HCT116 (cell line): ENCODE measurements at regions not wholly inside any gene's neighbourhood (a gene's known extent, or its start where the extent isn't known, plus 50 kb on each side); places are given as distances from the start of the nearest gene placed in this dataset.

Source experiments
- ATAC-seq: fragments of 200-7000 bp; cut with Tn5 transposase; 2 replicates; pipeline ENCODE4 v1.9.1; 2020; ENCODE audit warnings: mild to moderate bottlenecking, moderate library complexity
- BruUV-seq: library from RNA; stranded (reverse); fragments of 400-500 nt; replicated peaks from 2 replicates; lab custom pipeline; 2021; lab: Mats Ljungman, UMichigan
- CTCF ChIA-PET: fragments of 300-600 bp; sonication (Branson Sonifier 250); formaldehyde crosslinking; loops from one replicate; lab custom pipeline; 2021; ENCODE audit warnings: antibody characterized with exemption; lab: Charles Lee
- POLR2A ChIA-PET: fragments of 300-600, 350-600 bp; sonication (Branson Sonifier 250); formaldehyde crosslinking; loops from one replicate; lab custom pipeline; 2021; ENCODE audit warnings: antibody characterized with exemption; lab: Charles Lee
- RAD21 ChIA-PET, 2 experiments: fragments of 300-600 bp; sonication (Branson Sonifier 250); formaldehyde crosslinking; loops; one replicate each; lab custom pipeline; 2023; ENCODE audit warnings: low total read pairs in 2 of 2; ENCODE audit not compliant: uncharacterized antibody in 2 of 2, unreplicated experiment in 2 of 2, low non-redundant PET in 1 of 2; lab: Charles Lee
- DNase-seq: peaks from one replicate; pipeline ENCODE4 v3.0.0-alpha.2; 2010; ENCODE audit warnings: low read depth, low spot score
- H2AFZ ChIP-seq: fragments of 200-600 bp; shearing (Covaris generic), sonication (generic); 2 replicates; pipeline ENCODE4 v1.6.1; 2017; ENCODE audit warnings: low read depth, mixed run types, mixed read lengths, antibody characterized with exemption, low read length; ENCODE audit not compliant: poor library complexity, severe bottlenecking
- H3K27ac ChIP-seq: 2 replicates; pipeline ENCODE4 v1.5.1; 2012; ENCODE audit warnings: low read depth, low read length
- H3K27me3 ChIP-seq: fragments of 200-600 bp; sonication (generic); 2 replicates; pipeline ENCODE4 v1.6.1; 2016; ENCODE audit warnings: mixed run types, low read length, mixed read lengths; ENCODE audit not compliant: insufficient read depth
- H3K36me3 ChIP-seq, 2 experiments: fragments of 200-500 bp in 1 of 2; fragments of 200-600 bp in 1 of 2; sonication (Bioruptor generic) in 1 of 2; sonication (generic) in 1 of 2; 2 replicates each; pipeline versions ENCODE4 v1.5.1 to v1.6.1; 2014 to 2016; ENCODE audit warnings: low read length in 2 of 2, inconsistent platforms in 1 of 2, mixed read lengths in 1 of 2, mixed run types in 1 of 2; ENCODE audit not compliant: insufficient read depth in 2 of 2, control insufficient read depth in 1 of 2
- H3K4me1 ChIP-seq, 2 experiments: fragments of 200-600 bp in 1 of 2; sonication (generic) in 1 of 2; 2 replicates each; pipeline versions ENCODE4 v1.5.1 to v1.6.1; 2012 to 2017; ENCODE audit warnings: low read length in 2 of 2, inconsistent platforms in 1 of 2, mild to moderate bottlenecking in 1 of 2, mixed read lengths in 1 of 2, mixed run types in 1 of 2, moderate library complexity in 1 of 2; ENCODE audit not compliant: insufficient read depth in 2 of 2, control insufficient read depth in 1 of 2
- H3K4me2 ChIP-seq: fragments of 200-600 bp; sonication (generic); 2 replicates; pipeline ENCODE4 v1.6.1; 2017; ENCODE audit warnings: mixed run types, low read length, mixed read lengths
- H3K4me3 ChIP-seq, 2 experiments: fragments of 200-600 bp in 1 of 2; sonication (generic) in 1 of 2; replicated peaks in 1 of 2; 2 replicates each; pipeline ENCODE4 v1.5.1; 2011 to 2016; ENCODE audit warnings: low read length in 2 of 2, control low read depth in 1 of 2, low read depth in 1 of 2, mild to moderate bottlenecking in 1 of 2, mixed read lengths in 1 of 2, mixed run types in 1 of 2
- H3K79me2 ChIP-seq: fragments of 200-600 bp; sonication (generic); 2 replicates; pipeline ENCODE4 v1.6.1; 2017; ENCODE audit warnings: mild to moderate bottlenecking, mixed run types, low read length, moderate library complexity, mixed read lengths; ENCODE audit not compliant: insufficient read depth
- H3K9ac ChIP-seq: fragments of 200-600 bp; sonication (generic); 2 replicates; pipeline ENCODE4 v1.6.1; 2016; ENCODE audit warnings: low read length, mixed read lengths
- H3K9me2 ChIP-seq: fragments of 200-600 bp; sonication (generic), shearing (Covaris generic); 2 replicates; pipeline ENCODE4 v1.6.1; 2017; ENCODE audit warnings: mixed run types, mild to moderate bottlenecking, moderate library complexity; ENCODE audit not compliant: insufficient read depth
- H3K9me3 ChIP-seq, 2 experiments: fragments of 200-500 bp in 1 of 2; fragments of 200-600 bp in 1 of 2; sonication (Bioruptor generic) in 1 of 2; sonication (generic) in 1 of 2; 2 replicates each; pipeline ENCODE4 v1.6.1; 2014 to 2017; ENCODE audit warnings: low read length in 2 of 2, mixed read lengths in 2 of 2, inconsistent platforms in 1 of 2, low read depth in 1 of 2, mild to moderate bottlenecking in 1 of 2, mixed run types in 1 of 2, moderate library complexity in 1 of 2; ENCODE audit not compliant: control insufficient read depth in 1 of 2, insufficient read depth in 1 of 2
- H4K20me1 ChIP-seq: fragments of 200-600 bp; sonication (generic), shearing (Covaris generic); 2 replicates; pipeline ENCODE4 v1.6.1; 2017; ENCODE audit warnings: mixed run types, mild to moderate bottlenecking, moderate library complexity; ENCODE audit not compliant: insufficient read depth
- CBX3 ChIP-seq: IDR thresholded peaks from 2 replicates; pipeline ENCODE4 v1.6.1; 2012; ENCODE audit warnings: low read depth
- CEBPB ChIP-seq: IDR thresholded peaks from 2 replicates; pipeline ENCODE4 v1.6.1; 2012; ENCODE audit warnings: low read depth
- EGR1 ChIP-seq: IDR thresholded peaks from 2 replicates; pipeline ENCODE4 v1.6.1; 2012; ENCODE audit warnings: low read depth
- ELF1 ChIP-seq: IDR thresholded peaks from 2 replicates; pipeline ENCODE4 v1.6.1; 2012; ENCODE audit warnings: low read depth, borderline replicate concordance
- FOSL1 ChIP-seq: IDR thresholded peaks from 2 replicates; pipeline ENCODE4 v1.6.1; 2012; ENCODE audit warnings: low read depth
- JUND ChIP-seq: IDR thresholded peaks from 2 replicates; pipeline ENCODE4 v1.6.1; 2012
- MAX ChIP-seq: IDR thresholded peaks from 2 replicates; pipeline ENCODE4 v1.6.1; 2012
- POLR2A ChIP-seq: IDR thresholded peaks from 2 replicates; pipeline ENCODE4 v1.7.0; 2011; ENCODE audit warnings: borderline replicate concordance; ENCODE audit not compliant: insufficient read depth, insufficient read length; ENCODE audit errors: extremely low read depth
- POLR2AphosphoS5 ChIP-seq: IDR thresholded peaks from 2 replicates; pipeline ENCODE4 v1.6.1; 2011; ENCODE audit warnings: mild to moderate bottlenecking, low read depth, low read length, moderate library complexity
- RAD21 ChIP-seq: IDR thresholded peaks from 2 replicates; pipeline ENCODE4 v1.6.1; 2012; ENCODE audit warnings: low read depth, mild to moderate bottlenecking
- REST ChIP-seq: IDR thresholded peaks from 2 replicates; pipeline ENCODE4 v1.6.1; 2012; ENCODE audit warnings: low read depth
- SP1 ChIP-seq: IDR thresholded peaks from 2 replicates; pipeline ENCODE4 v1.6.1; 2012; ENCODE audit warnings: low read depth
- YY1 ChIP-seq: IDR thresholded peaks from 2 replicates; pipeline ENCODE4 v1.6.1; 2011; ENCODE audit warnings: low read length, low read depth, moderate library complexity, mild to moderate bottlenecking; ENCODE audit not compliant: insufficient replicate concordance; ENCODE audit errors: extremely low read depth
- ZBTB33 ChIP-seq: IDR thresholded peaks from 2 replicates; pipeline ENCODE4 v1.6.1; 2011; ENCODE audit warnings: mild to moderate bottlenecking, low read length, moderate library complexity; ENCODE audit not compliant: insufficient replicate concordance; ENCODE audit errors: extremely low read depth
- ZFX ChIP-seq: fragments of 450-650 bp; IDR thresholded peaks from 2 replicates; pipeline ENCODE4 v1.6.1; 2017
- ZNF274 ChIP-seq: fragments of 200-500 bp; sonication (Bioruptor generic); IDR thresholded peaks from 2 replicates; pipeline ENCODE4 v1.6.1; 2014; ENCODE audit warnings: mild to moderate bottlenecking, low read depth, low read length, inconsistent platforms
- intact Hi-C: fragments of 100-400 bp; cut with micrococcal nuclease; formaldehyde crosslinking; loops from 2 replicates; pipeline ENCODE4 v1.10.0; 2022

- H3K9ac ChIP-seq, result no peak overlapping the region
- H3K9me3 ChIP-seq, result 0 out of 4 replicates have a peak, but pooled peaks cover 0 to 4% of the 10 kb centered on the region in 2 experiments
- H3K9me2 ChIP-seq, result no peaks in the 10 kb centered on the region
- no peak overlapping the region for H3K4me2 ChIP-seq
- H4K20me1 ChIP-seq, result no peaks in the 10 kb centered on the region
- H3K27me3 ChIP-seq, result no peaks in the 10 kb centered on the region
- CTCF ChIA-PET, result no interaction called here
- no peak for TF ChIP-seq MAX
- no peak for TF ChIP-seq CBX3
- TF ChIP-seq ZBTB33, result no peak
- TF ChIP-seq ZNF274, result no peak
- no peak for TF ChIP-seq ELF1
- TF ChIP-seq REST, result no peak
- no peak for TF ChIP-seq ZFX
- no peak for TF ChIP-seq YY1
- TF ChIP-seq JUND, result no peak
- no peak for TF ChIP-seq RAD21
- no peak for TF ChIP-seq POLR2AphosphoS5
- no peak for TF ChIP-seq FOSL1
- no peak for TF ChIP-seq SP1
- no peak for TF ChIP-seq EGR1
- TF ChIP-seq CEBPB, result no peak
- no peak for TF ChIP-seq POLR2A
- RAD21 ChIA-PET, result no interaction called here
- intact Hi-C loops, result no loop called here
- no peak overlapping the region for H3K27ac ChIP-seq
- no peak overlapping the region for H2AFZ ChIP-seq
- DNase-seq (no peak), ATAC-seq (no peak)
- no peaks in the 10 kb centered on the region for H3K36me3 ChIP-seq
- no peaks in the 10 kb centered on the region for H3K79me2 ChIP-seq
- H3K4me3 ChIP-seq, result no peak overlapping the region
- no peaks in the 10 kb centered on the region for H3K4me1 ChIP-seq
- POLR2A ChIA-PET, result no interaction called here
- BruUV-seq, result no TSS peak
Measured at GRCh38 chr20:52075400-52075799, 116.2 kb downstream of the ZFP64 start.
